Karpas-422 (cell line): ENCODE measurements at regions not wholly inside any gene's neighbourhood (a gene's known extent, or its start where the extent isn't known, plus 50 kb on each side); places are given as distances from the start of the nearest gene placed in this dataset. TPM values are rescaled to one million over a fixed set of nuclear protein-coding genes. Genes with fewer than 3 reads are reported as not detected.

Experiments used
- small RNA-seq: library from RNA; depleted of rRNA; stranded (forward); fragments of <200 nt; gene quantifications from one replicate; pipeline ENCODE3, GENCODE V24; 2014

Small RNAs in the stretch of these regions (small RNA-seq; reads per million reads assigned to genes)
- not detected for gene AC091946.2
- gene AC140172.1, result not detected
